ENCODE measurements at regions not wholly inside any gene's neighbourhood (a gene's known extent, or its start where the extent isn't known, plus 50 kb on each side); places are given as distances from the start of the nearest gene placed in this dataset.

DNA sequence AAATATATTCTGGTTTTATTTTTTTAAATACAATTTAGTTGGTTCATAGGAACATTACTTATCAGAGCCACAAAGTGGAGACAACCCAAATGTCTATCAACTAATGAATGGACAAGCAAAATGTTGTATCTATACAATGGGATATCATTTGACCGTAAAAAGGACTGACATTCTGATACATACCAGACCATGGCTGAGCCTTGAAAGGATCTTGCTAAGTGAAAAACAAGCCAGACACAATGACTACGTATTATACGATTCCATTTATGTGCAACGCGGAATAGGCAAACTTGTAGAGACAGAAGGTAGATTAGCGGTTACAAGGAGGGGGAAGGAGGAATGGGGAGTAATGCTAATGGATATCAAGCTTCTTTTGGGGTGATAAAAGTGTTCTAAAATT, 621.6 kb downstream of the BNC2 start:
- TF ChIP-seq RXRA (IDR thresholded peaks at IDR 0.05; ENCODE audit: borderline replicate concordance, low read depth) (no peak), TAF1 (IDR thresholded peaks at IDR 0.05; ENCODE audit: borderline replicate concordance, low read depth, low read length) (no peak), ZBTB33 (IDR thresholded peaks at IDR 0.05; ENCODE audit: borderline replicate concordance, low read depth) (no peak), ELF1 (IDR thresholded peaks at IDR 0.05) (no peak), CTCF (IDR thresholded peaks at IDR 0.05) (no peak), POLR2AphosphoS5 (IDR thresholded peaks at IDR 0.05; ENCODE audit: low read depth, low read length) (no peak), EZH2phosphoT487 (IDR thresholded peaks at IDR 0.05; ENCODE audit: borderline replicate concordance, low read depth) (no peak), CHD2 (IDR thresholded peaks at IDR 0.05; ENCODE audit: low read length, partially characterized antibody) (no peak), RFX5 (IDR thresholded peaks at IDR 0.05; ENCODE audit: low read length) (no peak), YY1 (IDR thresholded peaks at IDR 0.05; ENCODE audit: low read depth) (no peak)
- TF ChIP-seq, protein P1, sequence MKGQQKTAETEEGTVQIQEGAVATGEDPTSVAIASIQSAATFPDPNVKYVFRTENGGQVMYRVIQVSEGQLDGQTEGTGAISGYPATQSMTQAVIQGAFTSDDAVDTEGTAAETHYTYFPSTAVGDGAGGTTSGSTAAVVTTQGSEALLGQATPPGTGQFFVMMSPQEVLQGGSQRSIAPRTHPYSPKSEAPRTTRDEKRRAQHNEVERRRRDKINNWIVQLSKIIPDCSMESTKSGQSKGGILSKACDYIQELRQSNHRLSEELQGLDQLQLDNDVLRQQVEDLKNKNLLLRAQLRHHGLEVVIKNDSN (IDR thresholded peaks at IDR 0.05; ENCODE audit: borderline replicate concordance, low read depth) = no peak
- TF ChIP-seq, protein P2, sequence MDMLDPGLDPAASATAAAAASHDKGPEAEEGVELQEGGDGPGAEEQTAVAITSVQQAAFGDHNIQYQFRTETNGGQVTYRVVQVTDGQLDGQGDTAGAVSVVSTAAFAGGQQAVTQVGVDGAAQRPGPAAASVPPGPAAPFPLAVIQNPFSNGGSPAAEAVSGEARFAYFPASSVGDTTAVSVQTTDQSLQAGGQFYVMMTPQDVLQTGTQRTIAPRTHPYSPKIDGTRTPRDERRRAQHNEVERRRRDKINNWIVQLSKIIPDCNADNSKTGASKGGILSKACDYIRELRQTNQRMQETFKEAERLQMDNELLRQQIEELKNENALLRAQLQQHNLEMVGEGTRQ (IDR thresholded peaks at IDR 0.05; ENCODE audit: borderline replicate concordance, low read depth, low read length) = no peak

Measured in SK-N-SH (cell line).